SKM-1 treated with dmso at 0.1 percent for 144 hours (cell line): ENCODE measurements at regions not wholly inside any gene's neighbourhood (a gene's known extent, or its start where the extent isn't known, plus 50 kb on each side); places are given as distances from the start of the nearest gene placed in this dataset.

Source experiments
- DNase-seq: peaks from one replicate; lab custom pipeline; 2025; ENCODE audit not compliant: unreplicated experiment; lab: John Stamatoyannopoulos, UW

GRCh38 chr12:92292016-92292415 is 146.4 kb upstream of the BTG1 start:
- no peak for DNase-seq

DNA sequence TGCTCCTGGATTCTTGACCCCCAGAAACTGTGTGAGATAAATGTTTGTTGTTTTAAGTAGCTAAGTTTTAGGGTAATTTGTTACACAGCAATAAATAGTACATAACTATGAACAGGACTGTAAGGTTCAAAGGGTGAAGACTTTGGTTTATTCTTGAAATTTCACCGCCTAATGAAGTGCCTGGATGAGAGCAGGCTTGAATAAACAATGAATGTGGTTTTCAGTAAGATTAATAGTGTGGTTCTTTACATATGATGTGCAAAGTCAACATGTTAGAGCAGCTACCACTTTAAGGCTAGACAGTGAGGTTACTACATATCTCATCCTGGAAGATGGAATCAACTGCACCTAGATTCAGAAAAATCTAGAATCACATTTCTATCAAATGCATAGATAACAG is 145.2 kb upstream of the BTG1 start:
- no peak for DNase-seq

- no peak for DNase-seq
Observed at GRCh38 chr12:92290350-92290695, 144.7 kb upstream of the BTG1 start.

DNA sequence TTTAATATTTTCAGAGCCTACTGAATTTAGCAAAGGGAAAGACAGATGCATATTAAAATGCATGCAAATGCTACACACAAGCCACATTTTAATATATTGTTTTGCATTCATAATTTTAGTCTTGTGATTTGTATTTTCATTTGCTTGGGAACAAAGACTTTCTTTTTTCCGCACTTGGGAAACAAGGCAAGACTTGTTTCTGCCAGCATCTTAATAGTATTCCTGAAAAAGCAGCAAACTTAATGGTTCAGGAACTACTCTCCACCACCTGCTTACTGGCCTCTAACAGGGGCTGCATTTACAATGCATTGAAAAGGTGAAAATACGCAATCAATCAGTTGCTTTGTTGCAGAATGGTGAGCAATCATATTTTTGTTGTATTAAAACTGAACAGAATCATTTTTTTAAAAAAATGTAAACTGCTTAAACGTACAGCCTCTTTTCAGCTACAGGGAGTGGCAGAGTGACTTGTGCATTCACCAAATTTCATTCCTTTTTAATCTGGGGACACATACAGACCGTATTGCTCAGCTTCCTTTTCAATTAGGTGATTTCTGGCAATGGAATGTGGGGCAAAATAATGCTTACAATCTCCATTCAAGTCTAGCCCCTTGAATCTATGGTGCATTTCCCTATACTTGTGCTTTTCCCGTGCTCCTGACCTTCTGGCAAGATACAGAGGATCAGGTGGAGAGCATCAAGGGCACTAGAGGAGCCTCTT is 144.1 kb upstream of the BTG1 start:
- no peak for DNase-seq

DNA sequence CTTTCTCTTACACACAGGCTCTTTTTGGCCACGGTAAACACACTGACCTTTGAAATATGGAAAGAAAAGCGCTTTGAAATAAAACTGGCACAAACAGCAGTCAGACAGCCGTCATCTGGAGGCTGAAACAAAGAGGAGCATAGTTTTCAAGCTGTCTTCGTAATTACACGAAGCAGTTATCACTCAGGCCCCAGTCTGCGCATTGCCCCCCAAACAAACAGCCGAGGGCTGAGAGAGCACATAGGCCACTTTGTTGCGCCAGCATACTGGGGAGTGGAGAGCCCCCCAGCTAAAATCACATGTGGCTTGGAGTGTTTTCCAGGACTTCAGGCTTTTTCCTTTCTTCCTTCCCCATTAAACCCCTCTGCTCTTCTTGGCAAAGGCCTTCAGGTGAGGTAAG is 142.9 kb upstream of the BTG1 start:
- DNase-seq, result no peak

GRCh38 chr12:92278378-92278828 is 132.8 kb upstream of the BTG1 start:
- DNase-seq, result no peak

DNA sequence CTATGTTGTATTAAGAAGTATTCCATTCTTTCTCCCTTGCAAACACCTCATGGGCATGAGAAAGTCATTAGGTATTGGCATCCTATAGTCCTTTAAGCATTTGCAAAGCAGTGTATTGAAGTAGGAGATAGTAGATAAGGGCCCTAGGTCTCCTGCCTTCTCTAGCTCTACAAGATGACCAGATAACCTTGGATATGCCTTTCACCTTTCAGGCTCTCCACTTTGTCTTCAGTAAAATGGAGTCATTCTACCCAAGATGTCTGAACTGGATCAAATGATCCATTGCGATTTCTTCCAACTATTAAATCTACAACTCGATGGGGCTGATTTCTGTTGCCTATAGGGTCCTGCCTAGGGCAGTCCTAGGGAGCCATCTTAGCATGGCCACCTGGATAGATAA is 132.1 kb upstream of the BTG1 start:
- DNase-seq, result no peak

GRCh38 chr12:92276276-92276675 is 130.6 kb upstream of the BTG1 start:
- no peak for DNase-seq

GRCh38 chr12:92275443-92276154 is 130.0 kb upstream of the BTG1 start:
- DNase-seq, result no peak

GRCh38 chr12:92273076-92273475 is 127.4 kb upstream of the BTG1 start:
- no peak for DNase-seq

GRCh38 chr12:92272061-92272964 is 126.7 kb upstream of the BTG1 start:
- DNase-seq, result no peak

DNA sequence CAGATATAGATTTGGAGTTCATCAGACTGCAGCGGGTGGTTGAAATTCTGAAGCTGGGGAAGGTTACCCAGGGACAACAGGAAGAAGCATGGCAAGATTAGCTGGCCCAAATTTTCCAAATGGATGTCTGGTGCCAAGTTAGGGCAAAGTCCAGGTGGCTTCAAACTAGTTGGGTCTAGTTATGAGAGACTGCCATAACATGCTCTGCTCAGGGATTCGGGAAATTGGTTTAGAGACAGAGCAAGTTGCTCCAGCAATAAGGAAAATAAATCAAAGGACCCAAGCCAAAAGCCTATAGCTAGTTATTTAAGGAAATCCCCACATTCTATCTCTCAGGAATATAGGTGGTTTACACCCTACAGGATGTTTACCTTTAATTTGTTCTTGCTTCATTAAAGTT is 125.7 kb upstream of the BTG1 start:
- no peak for DNase-seq

- no peak for DNase-seq
Observed at GRCh38 chr12:92270521-92270920, 124.9 kb upstream of the BTG1 start.

DNA sequence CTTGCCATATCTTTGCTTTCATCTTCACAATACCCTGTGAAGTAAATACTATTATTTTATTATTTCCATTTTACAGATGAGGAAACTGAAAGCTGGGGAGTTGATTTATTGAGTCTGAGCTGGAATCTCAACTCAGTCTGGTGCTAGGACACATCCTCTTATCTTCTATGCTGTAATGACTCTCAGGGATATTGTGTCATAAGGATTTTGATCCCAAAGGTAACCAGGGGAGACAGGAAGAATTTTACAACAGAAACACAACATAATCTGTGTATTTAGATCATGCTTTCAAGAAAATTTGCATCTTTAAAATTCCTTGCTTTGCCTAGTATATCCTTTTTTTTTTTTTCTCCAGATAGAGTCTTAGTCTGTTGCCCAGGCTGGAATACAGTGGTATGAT is 123.3 kb upstream of the BTG1 start:
- DNase-seq, result no peak

- DNase-seq, result no peak
Observed at GRCh38 chr12:92261692-92262091, 116.0 kb upstream of the BTG1 start.

DNA sequence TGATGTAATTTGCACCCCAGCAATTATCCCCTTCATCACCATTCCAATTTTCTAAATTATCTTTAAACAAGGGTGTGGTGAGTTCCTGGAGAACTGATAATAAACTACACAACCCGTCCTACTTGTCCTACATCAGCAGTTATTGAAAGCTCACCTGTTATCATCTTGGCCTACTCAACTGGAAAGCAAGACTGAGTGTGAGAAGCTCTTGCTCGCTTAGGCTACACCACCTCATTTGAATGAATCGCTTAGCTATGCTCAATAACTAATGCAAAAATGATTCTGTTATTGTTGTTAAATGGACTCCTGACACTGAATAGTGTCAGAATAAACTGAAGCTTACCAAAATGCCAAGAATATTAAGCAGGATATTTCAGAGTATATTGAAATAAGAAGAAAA is 115.4 kb upstream of the BTG1 start:
- DNase-seq, result no peak

DNA sequence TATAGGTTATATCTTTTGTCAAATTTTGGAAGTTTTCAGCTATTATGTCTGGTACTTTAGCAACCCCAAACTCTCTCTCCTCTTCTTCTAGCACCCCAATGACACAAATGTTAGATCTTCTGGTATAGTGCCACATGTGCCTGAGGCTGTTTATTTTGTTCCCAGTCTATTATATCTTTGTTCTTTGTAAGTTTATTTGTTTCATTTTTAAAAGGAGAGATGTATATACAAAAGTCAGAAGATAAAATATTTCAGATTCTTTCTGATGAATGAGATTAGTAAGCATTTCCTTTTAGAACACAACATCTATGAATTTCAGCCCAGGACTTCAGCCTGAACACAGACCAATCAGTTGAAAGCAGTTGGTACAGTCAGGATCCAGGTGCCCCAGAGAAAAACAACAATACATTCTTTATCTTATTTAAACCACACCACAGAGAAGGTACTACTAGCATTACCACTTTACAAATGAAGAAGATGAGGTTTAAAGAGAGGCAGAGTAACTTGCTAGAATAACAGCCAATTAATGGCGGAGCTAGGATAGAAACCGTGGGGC is 114.1 kb upstream of the BTG1 start:
- no peak for DNase-seq

DNA sequence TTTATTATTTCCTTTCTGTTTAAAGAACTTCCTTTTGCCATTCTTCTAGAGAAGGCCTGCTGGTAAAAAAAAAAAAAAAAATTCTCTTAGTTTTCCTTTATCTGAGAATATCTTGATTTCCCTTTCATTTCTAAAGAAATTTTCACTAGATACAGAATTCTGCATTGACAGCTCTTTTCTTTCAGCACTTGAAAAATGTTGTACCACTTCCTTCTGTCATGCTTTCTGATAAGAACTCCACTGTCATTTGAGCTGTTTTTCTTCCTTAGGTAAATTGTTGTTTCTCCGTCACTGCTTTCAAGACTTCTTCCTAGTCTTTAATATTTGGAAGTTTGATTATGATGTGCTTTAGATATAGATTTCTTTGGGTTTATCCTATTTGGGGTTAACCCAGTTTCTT is 113.6 kb upstream of the BTG1 start:
- no peak for DNase-seq

- no peak for DNase-seq
Observed at GRCh38 chr12:92257261-92257660, 111.6 kb upstream of the BTG1 start.

DNA sequence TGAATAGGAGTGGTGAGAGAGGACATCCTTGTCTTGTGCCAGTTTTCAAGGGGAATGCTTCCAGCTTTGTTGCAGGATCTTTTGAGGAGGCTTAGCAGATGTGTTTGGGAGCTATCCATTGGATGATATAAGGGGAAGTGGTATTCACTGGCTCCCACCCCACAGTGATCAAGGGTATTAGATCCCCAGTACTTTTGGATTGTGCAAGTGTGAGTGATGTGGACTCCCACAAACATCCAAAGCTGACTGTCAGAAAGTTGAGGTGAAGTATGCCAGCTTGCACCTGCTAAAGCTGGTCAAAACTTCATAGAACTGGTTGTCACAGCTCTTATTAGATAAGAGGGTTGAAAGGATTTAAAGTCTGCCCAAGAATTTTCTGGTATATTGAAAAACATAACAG is 110.1 kb upstream of the BTG1 start:
- no peak for DNase-seq

DNA sequence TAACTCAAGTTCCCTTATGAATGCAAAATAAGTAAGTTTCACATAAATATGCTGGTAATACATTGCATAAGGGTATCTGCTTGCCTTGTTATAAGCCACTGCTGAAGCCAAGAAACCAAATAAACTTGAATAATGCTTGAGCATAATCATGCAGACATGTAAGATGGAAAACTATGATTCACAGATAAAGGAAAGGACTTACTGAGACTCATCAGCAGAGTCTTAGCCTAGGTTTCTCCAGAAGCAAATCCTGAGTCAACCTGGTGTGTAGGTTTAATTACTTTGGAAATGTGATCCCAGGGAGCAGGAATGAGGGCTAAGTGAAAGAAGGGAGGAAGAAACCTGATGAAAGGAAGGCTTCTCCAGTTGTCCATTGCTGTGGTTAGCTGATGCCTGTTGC is 107.7 kb upstream of the BTG1 start:
- DNase-seq, result no peak

GRCh38 chr12:92248977-92249376 is 103.3 kb upstream of the BTG1 start:
- no peak for DNase-seq
